ENCODE measurements at regions not wholly inside any gene's neighbourhood (a gene's known extent, or its start where the extent isn't known, plus 50 kb on each side); places are given as distances from the start of the nearest gene placed in this dataset.

DNA sequence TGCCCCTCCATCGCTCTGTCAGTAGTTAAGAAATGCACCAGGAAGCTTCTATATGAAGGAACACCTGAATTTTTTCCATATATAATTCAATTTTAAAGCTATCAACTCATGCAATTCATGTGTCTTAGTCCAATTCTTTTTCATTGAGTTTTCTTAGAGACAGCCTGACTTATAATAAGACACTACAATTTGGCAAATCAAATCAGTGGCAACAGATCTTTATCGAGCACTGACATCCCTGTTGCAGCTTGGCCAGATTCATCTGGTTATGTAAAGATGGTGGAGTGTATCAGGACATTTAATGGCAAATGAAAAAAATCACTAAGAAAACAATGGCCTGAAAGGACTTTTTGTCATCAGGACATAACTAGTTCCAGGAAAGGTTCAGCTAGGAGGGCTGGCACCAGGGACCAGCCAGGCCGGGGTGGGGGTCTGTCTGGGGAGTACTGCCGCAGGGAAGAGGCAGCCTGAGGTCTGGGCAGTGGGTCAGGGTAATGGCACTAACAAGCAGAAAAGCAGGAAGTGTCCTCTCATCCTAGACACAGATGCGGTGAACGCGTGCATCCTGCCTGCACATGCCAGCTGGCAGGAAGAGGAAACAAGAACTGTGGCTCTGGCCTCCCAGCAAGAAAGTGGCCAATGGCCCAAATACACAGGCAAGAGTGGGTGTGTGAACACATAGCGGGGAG lies 100.5 kb upstream of the LMNTD1 start:
- DNase-seq (ENCODE audit: extremely low spot score), result no peak
- ChIA-PET POLR2A (no interaction called here), CTCF (no interaction called here)
- TF ChIP-seq, protein P1, sequence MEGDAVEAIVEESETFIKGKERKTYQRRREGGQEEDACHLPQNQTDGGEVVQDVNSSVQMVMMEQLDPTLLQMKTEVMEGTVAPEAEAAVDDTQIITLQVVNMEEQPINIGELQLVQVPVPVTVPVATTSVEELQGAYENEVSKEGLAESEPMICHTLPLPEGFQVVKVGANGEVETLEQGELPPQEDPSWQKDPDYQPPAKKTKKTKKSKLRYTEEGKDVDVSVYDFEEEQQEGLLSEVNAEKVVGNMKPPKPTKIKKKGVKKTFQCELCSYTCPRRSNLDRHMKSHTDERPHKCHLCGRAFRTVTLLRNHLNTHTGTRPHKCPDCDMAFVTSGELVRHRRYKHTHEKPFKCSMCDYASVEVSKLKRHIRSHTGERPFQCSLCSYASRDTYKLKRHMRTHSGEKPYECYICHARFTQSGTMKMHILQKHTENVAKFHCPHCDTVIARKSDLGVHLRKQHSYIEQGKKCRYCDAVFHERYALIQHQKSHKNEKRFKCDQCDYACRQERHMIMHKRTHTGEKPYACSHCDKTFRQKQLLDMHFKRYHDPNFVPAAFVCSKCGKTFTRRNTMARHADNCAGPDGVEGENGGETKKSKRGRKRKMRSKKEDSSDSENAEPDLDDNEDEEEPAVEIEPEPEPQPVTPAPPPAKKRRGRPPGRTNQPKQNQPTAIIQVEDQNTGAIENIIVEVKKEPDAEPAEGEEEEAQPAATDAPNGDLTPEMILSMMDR (IDR thresholded peaks at IDR 0.05; ENCODE audit: control extremely low read depth, extremely low read depth, low read depth, missing control alignments), result no peak

DNA sequence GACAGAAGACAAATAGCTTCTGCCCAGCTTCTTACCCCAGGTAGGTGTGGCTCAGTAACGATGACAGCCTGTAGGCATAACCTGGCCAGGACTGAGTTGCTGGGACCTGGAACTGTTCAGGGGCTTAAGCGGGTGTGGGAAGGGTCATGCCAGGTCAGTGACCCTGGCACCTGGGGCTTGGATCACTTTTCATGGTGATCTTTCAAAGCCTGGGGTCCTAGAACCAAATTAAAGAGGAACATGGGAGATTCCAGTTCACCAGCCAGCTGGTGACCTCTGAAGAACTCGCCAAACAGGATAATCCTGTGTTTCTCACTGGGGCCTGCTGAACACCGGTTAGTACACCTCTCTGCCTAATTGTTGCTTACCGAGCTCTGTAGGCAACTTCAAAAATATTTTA lies 102.6 kb upstream of the LMNTD1 start:
- TF ChIP-seq, protein P1 (IDR thresholded peaks at IDR 0.05; ENCODE audit: control extremely low read depth, extremely low read depth, low read depth, missing control alignments), result no peak
- no peak for DNase-seq (ENCODE audit: extremely low spot score)
- ChIA-PET CTCF (interaction anchor here (0.8 to 2.1 kb wide), 2 partner anchors 8 to 11 kb away, joined by 3 to 6 read pairs; no protein-coding TSS in a partner anchor), POLR2A (no interaction called here)

DNA sequence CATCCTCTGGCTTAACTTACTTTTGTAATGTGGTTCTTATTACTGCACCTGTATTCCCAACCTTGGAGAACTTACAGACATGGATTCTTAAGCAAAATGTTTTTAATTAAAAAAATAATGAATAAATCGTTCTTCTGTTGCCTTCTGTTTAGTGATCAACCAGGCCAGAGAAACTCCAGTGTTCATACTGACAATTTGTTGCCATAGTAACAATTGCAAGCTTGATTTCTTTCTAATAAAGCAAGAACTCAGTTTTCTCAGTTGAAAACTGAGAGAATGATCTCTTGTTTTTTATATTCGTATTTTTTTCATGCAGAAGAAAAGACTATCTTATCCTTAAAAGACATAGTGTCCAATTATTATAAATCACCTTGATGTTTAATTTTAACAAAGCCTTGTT lies 106.5 kb upstream of the LMNTD1 start:
- DNase-seq (ENCODE audit: extremely low spot score), result no peak
- CTCF ChIA-PET, result no interaction called here
- POLR2A ChIA-PET, result no interaction called here
- TF ChIP-seq, protein P1 (IDR thresholded peaks at IDR 0.05; ENCODE audit: control extremely low read depth, extremely low read depth, low read depth, missing control alignments), result no peak

DNA sequence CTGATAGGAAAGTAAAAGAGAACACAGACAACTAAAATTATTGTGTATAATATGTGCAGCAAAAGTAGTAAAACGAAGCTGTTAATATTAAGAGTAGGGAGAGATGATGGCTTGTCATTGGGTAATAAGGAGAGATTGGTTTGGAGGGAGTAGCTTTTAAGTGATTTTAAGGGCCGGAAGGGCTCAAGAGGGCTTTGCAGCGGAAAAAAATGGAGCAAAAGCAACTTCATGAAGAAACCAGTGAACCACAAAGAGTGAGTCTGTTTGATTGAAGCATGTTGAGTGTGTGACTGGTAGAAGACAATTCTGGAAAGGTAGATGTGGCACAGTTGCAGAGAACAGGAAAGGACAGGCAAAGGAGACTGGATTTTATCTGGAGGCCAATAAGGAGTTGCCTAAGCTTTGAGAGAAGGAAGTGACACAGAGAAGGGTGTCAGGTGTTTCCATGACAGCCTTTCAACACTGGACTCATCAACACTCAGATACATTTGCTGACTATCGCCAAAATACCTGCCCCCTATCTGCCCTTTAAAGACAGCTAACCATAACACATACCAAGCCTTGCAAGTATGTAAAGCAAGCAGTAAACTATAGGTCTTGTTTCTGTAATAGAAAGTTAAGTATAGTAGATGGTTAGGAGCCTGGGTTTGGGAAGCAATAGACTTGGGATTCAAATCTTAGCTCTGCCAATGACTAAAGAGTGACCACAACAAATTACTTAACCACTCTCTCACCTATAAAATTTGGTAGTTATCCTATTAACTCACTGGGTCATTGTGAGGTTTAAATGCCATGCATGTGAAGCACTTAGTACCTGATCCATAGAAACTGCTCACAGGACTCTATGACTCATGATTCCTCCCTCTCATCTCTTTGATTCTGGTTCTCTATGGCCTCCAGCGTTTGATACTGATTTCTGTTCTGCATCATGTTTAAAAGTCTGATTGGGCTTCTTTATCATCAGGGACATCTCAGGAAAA lies 117.3 kb upstream of the LMNTD1 start:
- TF ChIP-seq, protein P1 (IDR thresholded peaks at IDR 0.05; ENCODE audit: control extremely low read depth, extremely low read depth, low read depth, missing control alignments), result no peak
- POLR2A ChIA-PET, result no interaction called here
- CTCF ChIA-PET, result interaction anchor here (0.9 kb wide), 1 partner anchor 8 kb away, joined by 3 read pairs; no protein-coding TSS in a partner anchor

DNA sequence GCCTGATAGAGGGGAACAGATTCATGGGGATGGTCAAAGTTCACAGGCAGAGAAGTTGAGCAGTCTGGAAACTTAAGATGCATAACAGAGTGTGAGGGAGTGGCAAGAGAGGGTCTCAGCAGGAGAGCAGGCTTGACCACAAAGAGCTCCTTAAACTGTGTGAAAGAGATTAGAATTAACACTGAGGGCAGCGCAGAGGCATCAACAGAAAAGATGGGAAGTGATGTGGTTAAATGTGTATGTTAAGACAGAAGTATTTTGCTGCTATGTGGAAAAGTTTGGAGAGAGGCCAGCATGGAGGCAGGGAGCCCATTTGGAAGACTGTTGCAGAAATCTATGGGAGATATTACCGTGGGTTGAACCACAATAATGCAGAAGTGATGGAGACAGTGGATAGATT lies 122.7 kb upstream of the LMNTD1 start:
- no peak for DNase-seq (ENCODE audit: extremely low spot score)
- TF ChIP-seq, protein P1 (IDR thresholded peaks at IDR 0.05; ENCODE audit: control extremely low read depth, extremely low read depth, low read depth, missing control alignments), result no peak
- ChIA-PET CTCF (no interaction called here), POLR2A (no interaction called here)

More for the DNA sequence above, 117.3 kb upstream of the LMNTD1 start:
- no peak for DNase-seq (ENCODE audit: extremely low spot score)

DNA sequence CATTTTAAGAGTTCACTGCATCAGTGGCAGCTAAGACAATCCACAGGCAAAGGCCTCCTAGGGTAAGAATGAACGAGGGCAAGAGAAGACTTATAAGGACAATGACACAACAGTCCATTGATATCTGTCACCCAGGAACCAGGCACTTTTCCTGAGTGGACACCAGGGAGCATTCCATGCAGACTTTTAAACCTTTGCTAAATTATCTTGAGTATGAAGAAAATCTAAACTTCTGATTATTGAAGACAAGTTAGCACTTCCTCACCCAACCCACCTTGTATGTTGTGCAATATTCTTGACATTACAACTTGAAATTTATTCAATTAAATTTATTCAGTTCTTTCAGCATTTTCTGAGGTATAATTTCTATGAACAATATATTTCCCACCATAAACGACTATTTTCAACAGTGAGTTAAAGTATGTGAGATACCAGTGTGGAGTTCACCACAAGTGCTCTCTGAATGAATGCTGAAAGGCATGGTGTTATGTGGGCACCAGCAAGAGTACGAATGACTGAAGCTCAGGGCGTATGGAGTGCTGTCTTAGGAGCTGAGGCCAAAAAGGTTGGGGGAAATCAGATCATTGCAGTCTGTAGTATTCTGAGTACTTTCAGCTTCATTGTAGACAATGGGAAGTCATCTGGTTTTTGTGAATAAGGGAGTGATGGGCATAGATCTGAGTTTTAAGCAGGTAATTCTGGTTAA lies 124.3 kb upstream of the LMNTD1 start:
- POLR2A ChIA-PET, result no interaction called here
- CTCF ChIA-PET, result interaction anchor here (1.1 to 1.8 kb wide), 2 partner anchors 7 to 11 kb away, joined by 3 to 4 read pairs; no protein-coding TSS in a partner anchor
- TF ChIP-seq, protein P1 (IDR thresholded peaks at IDR 0.05; ENCODE audit: control extremely low read depth, extremely low read depth, low read depth, missing control alignments), result no peak
- DNase-seq (ENCODE audit: extremely low spot score), result no peak
